HG03175 (cell line): ENCODE measurements at regions not wholly inside any gene's neighbourhood (a gene's known extent, or its start where the extent isn't known, plus 50 kb on each side); places are given as distances from the start of the nearest gene placed in this dataset.
"Not testable (repeated sequence)": the region's sequence is repeated elsewhere in the genome, so short reads cannot be mapped to it uniquely, and the experiment has no call there.

Experiments
- ATAC-seq: cut with Tn5 transposase; IDR thresholded peaks from one replicate; pipeline ENCODE4 v1.9.1; 2021; ENCODE audit warnings: mild to moderate bottlenecking, moderate library complexity; ENCODE audit not compliant: unreplicated experiment

- ATAC-seq: no peak
Measured at GRCh38 chr3:21979706-21980105, 228.7 kb upstream of the ZNF385D start.

- ATAC-seq: no peak
Measured at GRCh38 chr3:21989341-21990042, 238.5 kb upstream of the ZNF385D start.

GRCh38 chr3:21991061-21991460, 240.1 kb upstream of the ZNF385D start:
- no peak for ATAC-seq

GRCh38 chr3:21995079-21995607, 244.1 kb upstream of the ZNF385D start:
- no peak for ATAC-seq

GRCh38 chr3:22007368-22007767, 256.4 kb upstream of the ZNF385D start:
- no peak for ATAC-seq

- ATAC-seq: no peak
Measured at GRCh38 chr3:22010997-22011396, 260.0 kb upstream of the ZNF385D start.

- ATAC-seq: no peak
Measured at GRCh38 chr3:22012471-22012870, 261.5 kb upstream of the ZNF385D start.

GRCh38 chr3:22013641-22014040, 262.6 kb upstream of the ZNF385D start:
- ATAC-seq: no peak

GRCh38 chr3:22016197-22016596, 265.2 kb upstream of the ZNF385D start:
- no peak for ATAC-seq

- ATAC-seq: not testable (repeated sequence)
Measured at GRCh38 chr3:22024638-22025037, 273.6 kb upstream of the ZNF385D start.

- no peak for ATAC-seq
Measured at GRCh38 chr3:22029480-22029879, 278.5 kb upstream of the ZNF385D start.

- no peak for ATAC-seq
Measured at GRCh38 chr3:22039161-22039560, 288.2 kb upstream of the ZNF385D start.

GRCh38 chr3:22040150-22040549, 289.1 kb upstream of the ZNF385D start:
- no peak for ATAC-seq

GRCh38 chr3:22045882-22046281, 294.9 kb upstream of the ZNF385D start:
- no peak for ATAC-seq

- ATAC-seq: no peak
Measured at GRCh38 chr3:22063500-22063899, 312.5 kb upstream of the ZNF385D start.

- ATAC-seq: no peak
Measured at GRCh38 chr3:22068619-22069018, 317.6 kb upstream of the ZNF385D start.

- no peak for ATAC-seq
Measured at GRCh38 chr3:22088204-22088603, 337.2 kb upstream of the ZNF385D start.

- ATAC-seq: peak; percentile 93
Measured at GRCh38 chr3:22089284-22089683, 338.3 kb upstream of the ZNF385D start.

- no peak for ATAC-seq
Measured at GRCh38 chr3:22091329-22091728, 340.3 kb upstream of the ZNF385D start.

- ATAC-seq: no peak
Measured at GRCh38 chr3:22098021-22098420, 347.0 kb upstream of the ZNF385D start.

- ATAC-seq: no peak
Measured at GRCh38 chr3:22101351-22101750, 350.3 kb upstream of the ZNF385D start.

GRCh38 chr3:22101811-22102210, 350.8 kb upstream of the ZNF385D start:
- ATAC-seq: no peak

GRCh38 chr3:22103423-22103822, 352.4 kb upstream of the ZNF385D start:
- ATAC-seq: peak; percentile 50
